ENCODE measurements at regions not wholly inside any gene's neighbourhood (a gene's known extent, or its start where the extent isn't known, plus 50 kb on each side); places are given as distances from the start of the nearest gene placed in this dataset.
"Not testable (repeated sequence)": the region's sequence is repeated elsewhere in the genome, so short reads cannot be mapped to it uniquely, and the experiment has no call there.

- Histone ChIP-seq H3K27me3 (ENCODE audit: control insufficient read depth, insufficient read depth, low read length) (no peaks in the 10 kb centered on the region), H3K79me2 (no peaks in the 10 kb centered on the region), H3K9me3 (ENCODE audit: control insufficient read depth, low read length) (no peaks in the 10 kb centered on the region), H3K4me1 (no peaks in the 10 kb centered on the region), H3K9ac (no peak overlapping the region), H2AFZ (no peak overlapping the region), H3K27ac (no peak overlapping the region), H3K4me2 (ENCODE audit: low read length) (no peak overlapping the region), H3K4me3 (ENCODE audit: low read depth, low read length) (no peak overlapping the region), H3K36me3 (ENCODE audit: control insufficient read depth, insufficient read depth, low read length) (no peaks in the 10 kb centered on the region)
- TF ChIP-seq CTCF (IDR thresholded peaks at IDR 0.05): no peak
Measured at GRCh38 chr5:8727396-8727795, 818.5 kb downstream of the SEMA5A start.

- TF ChIP-seq CTCF (IDR thresholded peaks at IDR 0.05): no peak
- Histone ChIP-seq H3K27ac (no peak overlapping the region), H2AFZ (no peak overlapping the region), H3K36me3 (ENCODE audit: control insufficient read depth, insufficient read depth, low read length) (no peaks in the 10 kb centered on the region), H3K27me3 (ENCODE audit: control insufficient read depth, insufficient read depth, low read length) (no peaks in the 10 kb centered on the region), H3K9me3 (ENCODE audit: control insufficient read depth, low read length) (no peaks in the 10 kb centered on the region), H3K4me2 (ENCODE audit: low read length) (no peak overlapping the region), H3K4me1 (no peaks in the 10 kb centered on the region), H3K4me3 (ENCODE audit: low read depth, low read length) (no peak overlapping the region), H3K9ac (no peak overlapping the region), H3K79me2 (no peaks in the 10 kb centered on the region)
Measured at GRCh38 chr5:8729437-8729836, 816.4 kb downstream of the SEMA5A start.

- no peaks in the 10 kb centered on the region for H3K36me3 ChIP-seq (ENCODE audit: control insufficient read depth, insufficient read depth, low read length)
- H3K79me2 ChIP-seq: no peaks in the 10 kb centered on the region
- TF ChIP-seq CTCF (IDR thresholded peaks at IDR 0.05): no peak
- H3K4me2 ChIP-seq (ENCODE audit: low read length): no peak overlapping the region
- no peak overlapping the region for H3K4me3 ChIP-seq (ENCODE audit: low read depth, low read length)
- H2AFZ ChIP-seq: no peak overlapping the region
- no peaks in the 10 kb centered on the region for H3K4me1 ChIP-seq
- H3K9ac ChIP-seq: no peak overlapping the region
- no peaks in the 10 kb centered on the region for H3K27me3 ChIP-seq (ENCODE audit: control insufficient read depth, insufficient read depth, low read length)
- no peaks in the 10 kb centered on the region for H3K9me3 ChIP-seq (ENCODE audit: control insufficient read depth, low read length)
- no peak overlapping the region for H3K27ac ChIP-seq
Measured at GRCh38 chr5:8730194-8730593, 815.7 kb downstream of the SEMA5A start.

GRCh38 chr5:8731110-8731509, 814.8 kb downstream of the SEMA5A start:
- H3K9me3 ChIP-seq (ENCODE audit: control insufficient read depth, low read length); H3K27me3 ChIP-seq (ENCODE audit: control insufficient read depth, insufficient read depth, low read length); H3K79me2 ChIP-seq; H3K4me3 ChIP-seq (ENCODE audit: low read depth, low read length); H3K4me2 ChIP-seq (ENCODE audit: low read length); H2AFZ ChIP-seq; H3K9ac ChIP-seq; H3K27ac ChIP-seq; H3K4me1 ChIP-seq; H3K36me3 ChIP-seq (ENCODE audit: control insufficient read depth, insufficient read depth, low read length): not testable (repeated sequence)

- no peak overlapping the region for H3K4me2 ChIP-seq (ENCODE audit: low read length)
- no peak overlapping the region for H3K4me3 ChIP-seq (ENCODE audit: low read depth, low read length)
- H3K36me3 ChIP-seq (ENCODE audit: control insufficient read depth, insufficient read depth, low read length): no peaks in the 10 kb centered on the region
- no peak overlapping the region for H2AFZ ChIP-seq
- no peaks in the 10 kb centered on the region for H3K27me3 ChIP-seq (ENCODE audit: control insufficient read depth, insufficient read depth, low read length)
- no peaks in the 10 kb centered on the region for H3K9me3 ChIP-seq (ENCODE audit: control insufficient read depth, low read length)
- TF ChIP-seq CTCF (IDR thresholded peaks at IDR 0.05): no peak
- no peaks in the 10 kb centered on the region for H3K4me1 ChIP-seq
- H3K9ac ChIP-seq: no peak overlapping the region
- no peak overlapping the region for H3K27ac ChIP-seq
- H3K79me2 ChIP-seq: no peaks in the 10 kb centered on the region
Measured at GRCh38 chr5:8740595-8740994, 805.3 kb downstream of the SEMA5A start.

Data from parathyroid adenoma (tissue), 2 donors.